A549 (cell line): ENCODE measurements at regions not wholly inside any gene's neighbourhood (a gene's known extent, or its start where the extent isn't known, plus 50 kb on each side); places are given as distances from the start of the nearest gene placed in this dataset.

Source experiments
- ATAC-seq, 2 experiments: fragments of 200-7000 bp in 1 of 2; fragments of >200 bp in 1 of 2; cut with Nextera tagmentation in 1 of 2; cut with Tn5 transposase in 1 of 2; 3 replicates each; pipeline versions ENCODE4 v1.8.0 to v1.9.1; 2018 to 2020; ENCODE audit warnings: mild to moderate bottlenecking in 1 of 2, moderate library complexity in 1 of 2
- CTCF ChIA-PET: fragments of 300-600 bp; sonication (Branson Sonifier 250); formaldehyde crosslinking; extraction: SDS; loops from one replicate; lab custom pipeline; 2021; ENCODE audit warnings: antibody characterized with exemption, inconsistent platforms; lab: Yijun Ruan, JAX
- POLR2A ChIA-PET: fragments of 350-600 bp; formaldehyde crosslinking; extraction: SDS; loops from one replicate; lab custom pipeline; 2021; ENCODE audit warnings: antibody characterized with exemption, inconsistent platforms; lab: Yijun Ruan, JAX
- DNase-seq, 2 experiments: peaks; one replicate each; pipeline versions ENCODE4 v3.0.0 to v3.0.0-alpha.2; 2011 to 2016; ENCODE audit warnings: low read depth in 1 of 2, low spot score in 1 of 2
- FAIRE-seq: peaks from 2 replicates; lab custom pipeline; 2011; peaks lifted over from hg19 to GRCh38; lab: Jason Lieb, UNC
- H3K27ac ChIP-seq, 2 experiments: fragments of >200 bp; sonication (Bioruptor Twin); formaldehyde crosslinking; 3 replicates each; pipeline ENCODE4 v1.5.1; 2016 to 2017
- H3K4me1 ChIP-seq: fragments of >200 bp; sonication (Bioruptor Twin); formaldehyde crosslinking; 3 replicates; pipeline ENCODE4 v1.6.1; 2016
- H3K4me2 ChIP-seq: fragments of >200 bp; sonication (Bioruptor Twin); formaldehyde crosslinking; 3 replicates; pipeline ENCODE4 v1.6.1; 2016
- H3K4me3 ChIP-seq: fragments of >200 bp; sonication (Bioruptor Twin); formaldehyde crosslinking; 3 replicates; pipeline ENCODE4 v1.5.1; 2016
- H3K9me3 ChIP-seq: fragments of >200 bp; sonication (Bioruptor Twin); formaldehyde crosslinking; 3 replicates; pipeline ENCODE4 v1.6.1; 2016
- BHLHE40 ChIP-seq: IDR thresholded peaks from 2 replicates; pipeline ENCODE4 v1.6.1; 2012; ENCODE audit warnings: low read depth, low read length, inconsistent platforms
- CBX2 ChIP-seq: fragments of 200-600 bp; sonication (generic); IDR thresholded peaks from 2 replicates; pipeline ENCODE4 v1.6.1; 2016; ENCODE audit warnings: low read depth, mild to moderate bottlenecking, borderline replicate concordance
- CBX8 ChIP-seq: fragments of 200-600 bp; sonication (generic); IDR thresholded peaks from 2 replicates; pipeline ENCODE4 v1.6.1; 2016
- CHD2 ChIP-seq: fragments of 150-350 bp; IDR thresholded peaks from 2 replicates; pipeline ENCODE4 v1.6.1; 2014; ENCODE audit warnings: low read length; ENCODE audit not compliant: partially characterized antibody
- EHMT2 ChIP-seq: fragments of 200-600 bp; sonication (generic); IDR thresholded peaks from 2 replicates; pipeline ENCODE4 v1.6.1; 2016; ENCODE audit warnings: antibody characterized with exemption, low read depth, mild to moderate bottlenecking, moderate library complexity
- ESRRA ChIP-seq: fragments of 150-350 bp; IDR thresholded peaks from 2 replicates; pipeline ENCODE4 v1.6.1; 2014; ENCODE audit warnings: mild to moderate bottlenecking, low read length, borderline replicate concordance
- FOSL2 ChIP-seq, 2 experiments: fragments of 450-650 bp in 1 of 2; fragments of >200 bp in 1 of 2; sonication (Bioruptor Twin) in 1 of 2; formaldehyde crosslinking; IDR thresholded peaks; 2 replicates each; pipeline versions ENCODE4 v1.5.0 to v1.6.1; 2016 to 2020; ENCODE audit warnings: mild to moderate bottlenecking in 1 of 2, moderate library complexity in 1 of 2
- HDAC2 ChIP-seq: fragments of 200-600 bp; sonication (generic); IDR thresholded peaks from 2 replicates; pipeline ENCODE4 v1.6.1; 2016
- HOXB13 ChIP-seq: fragments of 250-450 bp; sonication (Bioruptor Pico); IDR thresholded peaks from 2 replicates; pipeline ENCODE4 v1.5.0; 2020; ENCODE audit warnings: low read depth, mild to moderate bottlenecking, moderate library complexity
- JUNB ChIP-seq: fragments of >200 bp; sonication (Bioruptor Twin); formaldehyde crosslinking; IDR thresholded peaks from 2 replicates; pipeline ENCODE4 v1.6.1; 2016
- KDM1A ChIP-seq: fragments of 200-600 bp; sonication (generic); IDR thresholded peaks from 2 replicates; pipeline ENCODE4 v1.6.1; 2016; ENCODE audit warnings: low read depth, mild to moderate bottlenecking
- MYC ChIP-seq: IDR thresholded peaks from 2 replicates; pipeline ENCODE4 v1.6.1; 2012; ENCODE audit warnings: mild to moderate bottlenecking, inconsistent platforms, low read length, improper control_type of control experiment, borderline replicate concordance
- NFE2L2 ChIP-seq: fragments of 150-350 bp; conservative IDR thresholded peaks from 2 replicates; pipeline ENCODE4 v1.6.1; 2014; ENCODE audit warnings: low read length
- NR3C1 ChIP-seq: fragments of >200 bp; sonication (Bioruptor Twin); formaldehyde crosslinking; IDR thresholded peaks from 3 replicates; pipeline ENCODE4 v1.6.1; 2017
- PHF8 ChIP-seq: fragments of 200-600 bp; sonication (generic); IDR thresholded peaks from 2 replicates; pipeline ENCODE4 v1.6.1; 2016; ENCODE audit warnings: low read depth, mild to moderate bottlenecking, antibody characterized with exemption, moderate library complexity, borderline replicate concordance
- RAD21 ChIP-seq, 2 experiments: fragments of >200 bp in 1 of 2; sonication (Bioruptor Twin) in 1 of 2; formaldehyde crosslinking in 1 of 2; IDR thresholded peaks in 1 of 2; conservative IDR thresholded peaks in 1 of 2; 2 replicates in 1 of 2; 3 replicates in 1 of 2; pipeline ENCODE4 v1.6.1; 2012 to 2018; ENCODE audit warnings: inconsistent platforms in 1 of 2
- RCOR1 ChIP-seq: fragments of 150-350 bp; IDR thresholded peaks from 2 replicates; pipeline ENCODE4 v1.6.1; 2014; ENCODE audit warnings: antibody characterized with exemption, low read length, low read depth
- RFX5 ChIP-seq: fragments of 450-650 bp; IDR thresholded peaks from 2 replicates; pipeline ENCODE4 v1.7.1; 2014; ENCODE audit warnings: antibody characterized with exemption, mild to moderate bottlenecking, moderate library complexity
- RNF2 ChIP-seq: fragments of 200-600 bp; sonication (generic); IDR thresholded peaks from 2 replicates; pipeline ENCODE4 v1.6.1; 2016; ENCODE audit warnings: low read depth, mild to moderate bottlenecking, antibody characterized with exemption, moderate library complexity, borderline replicate concordance
- SMC3 ChIP-seq: fragments of >200 bp; sonication (Bioruptor Twin); formaldehyde crosslinking; IDR thresholded peaks from 3 replicates; pipeline ENCODE4 v1.6.1; 2018; ENCODE audit warnings: inconsistent platforms
- SREBF2 ChIP-seq: fragments of 450-650 bp; IDR thresholded peaks from 2 replicates; pipeline ENCODE4 v1.6.1; 2014; ENCODE audit warnings: mild to moderate bottlenecking, moderate library complexity
- ZC3H11A ChIP-seq: fragments of 450-650 bp; IDR thresholded peaks from 2 replicates; pipeline ENCODE4 v1.6.1; 2014; ENCODE audit warnings: antibody characterized with exemption, mild to moderate bottlenecking
- WGBS: methylation state at CpG from one replicate; pipeline ENCODE4 v1.1.6; 2017; ENCODE audit errors: missing lambda C conversion rate; 5-methylcytosine and 5-hydroxymethylcytosine counted together
- TF ChIP-seq, protein P1 (sequence below): fragments of >200 bp; sonication (Bioruptor Twin); formaldehyde crosslinking; IDR thresholded peaks from 2 replicates; pipeline ENCODE4 v1.6.1; 2016
- TF ChIP-seq, protein P2 (sequence below): fragments of 250-450 bp; sonication (Bioruptor Pico); IDR thresholded peaks from 2 replicates; pipeline ENCODE4 v1.5.0; 2020; ENCODE audit warnings: low read depth, mild to moderate bottlenecking, moderate library complexity
- TF ChIP-seq, protein P3 (sequence below): fragments of 450-650 bp; IDR thresholded peaks from 2 replicates; pipeline ENCODE4 v1.6.1; 2014; ENCODE audit warnings: antibody characterized with exemption
- TF ChIP-seq, protein P4 (sequence below): IDR thresholded peaks from 2 replicates; pipeline ENCODE4 v1.6.1; 2012
- TF ChIP-seq, protein P5 (sequence below): IDR thresholded peaks from 2 replicates; pipeline ENCODE4 v1.6.1; 2012

DNA sequence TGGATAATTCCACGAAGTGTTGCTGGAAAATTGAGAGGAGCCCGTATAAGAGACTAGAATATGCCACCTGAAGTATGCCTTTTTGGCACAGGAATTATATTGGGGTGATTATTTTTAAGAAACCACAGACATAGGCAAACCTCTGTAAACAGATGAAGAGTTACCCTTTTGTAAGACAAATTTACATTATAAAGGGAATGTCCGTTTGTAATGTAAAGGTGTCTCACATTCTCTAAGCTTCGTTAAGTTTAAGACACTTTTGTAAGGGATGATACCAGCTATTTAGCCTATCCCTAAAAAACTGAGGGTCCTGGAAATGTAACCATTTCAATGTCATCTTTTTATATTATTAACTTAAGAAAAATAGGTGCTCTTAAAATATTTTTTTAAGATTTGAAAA lies 432.8 kb upstream of the SYT4 start:
- WGBS: 1% methylated on average over 4 of the region's 4 CpGs
- ChIA-PET CTCF (no interaction called here), POLR2A (no interaction called here)
- Histone ChIP-seq H3K9me3 (no peaks in the 10 kb centered on the region), H3K4me3 (no peak overlapping the region), H3K4me1 (no peaks in the 10 kb centered on the region), H3K4me2 (no peak overlapping the region), H3K27ac (no peak overlapping the region)
- no peak for ATAC-seq
- no peak for DNase-seq
- TF ChIP-seq CBX8 (no peak), NR3C1 (no peak)
- no peak for FAIRE-seq

DNA sequence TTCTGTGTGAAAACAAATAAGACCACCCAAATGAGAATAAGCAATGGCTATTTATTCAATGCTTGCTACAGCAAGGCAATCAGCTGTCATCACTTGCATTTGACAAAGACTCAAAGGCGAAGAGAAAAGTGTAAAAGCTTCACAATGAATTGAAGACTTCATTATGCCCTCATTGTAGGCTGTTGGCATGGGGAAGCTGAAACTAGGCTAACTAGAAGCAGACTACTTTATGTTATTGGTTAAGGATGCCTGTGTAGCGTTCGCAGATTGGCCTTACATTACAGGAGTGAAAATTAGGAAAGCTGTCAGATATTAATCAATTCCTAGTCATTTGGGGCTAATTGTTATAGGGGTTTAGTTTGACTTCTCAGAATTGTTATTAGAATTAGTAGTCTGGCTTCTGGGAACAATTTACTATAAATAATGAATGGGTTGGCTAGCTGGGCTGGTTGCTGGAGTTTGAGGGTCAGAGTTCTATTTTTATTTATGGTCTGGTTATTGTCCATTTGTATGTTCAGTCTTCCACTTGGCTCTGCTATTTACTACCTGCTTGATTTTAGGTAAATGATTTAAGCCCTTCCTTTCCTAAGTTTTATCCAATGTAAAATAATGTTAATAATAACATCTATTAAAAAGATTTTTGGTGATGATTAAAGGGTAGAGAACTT lies 437.2 kb upstream of the SYT4 start:
- POLR2A ChIA-PET: no interaction called here
- no peak overlapping the region for H3K27ac ChIP-seq
- no peak for FAIRE-seq
- TF ChIP-seq RCOR1 (no peak), ESRRA (no peak), HDAC2 (no peak), EHMT2 (no peak), CHD2 (no peak), JUNB (no peak), SREBF2 (no peak), SMC3 (no peak), NFE2L2 (no peak), MYC (no peak), RNF2 (no peak), RFX5 (no peak), BHLHE40 (no peak), HOXB13 (CRISPR knock-in tag) (no peak), PHF8 (no peak), FOSL2 (IDR thresholded peaks at IDR 0.05) (no peak), FOSL2 (CRISPR knock-in tag; IDR thresholded peaks at IDR 0.05) (no peak), KDM1A (no peak)
- TF ChIP-seq, protein P1, sequence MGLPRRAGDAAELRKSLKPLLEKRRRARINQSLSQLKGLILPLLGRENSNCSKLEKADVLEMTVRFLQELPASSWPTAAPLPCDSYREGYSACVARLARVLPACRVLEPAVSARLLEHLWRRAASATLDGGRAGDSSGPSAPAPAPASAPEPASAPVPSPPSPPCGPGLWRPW: no peak
- TF ChIP-seq, protein P2, sequence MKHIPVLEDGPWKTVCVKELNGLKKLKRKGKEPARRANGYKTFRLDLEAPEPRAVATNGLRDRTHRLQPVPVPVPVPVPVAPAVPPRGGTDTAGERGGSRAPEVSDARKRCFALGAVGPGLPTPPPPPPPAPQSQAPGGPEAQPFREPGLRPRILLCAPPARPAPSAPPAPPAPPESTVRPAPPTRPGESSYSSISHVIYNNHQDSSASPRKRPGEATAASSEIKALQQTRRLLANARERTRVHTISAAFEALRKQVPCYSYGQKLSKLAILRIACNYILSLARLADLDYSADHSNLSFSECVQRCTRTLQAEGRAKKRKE: no peak
- TF ChIP-seq, protein P3, sequence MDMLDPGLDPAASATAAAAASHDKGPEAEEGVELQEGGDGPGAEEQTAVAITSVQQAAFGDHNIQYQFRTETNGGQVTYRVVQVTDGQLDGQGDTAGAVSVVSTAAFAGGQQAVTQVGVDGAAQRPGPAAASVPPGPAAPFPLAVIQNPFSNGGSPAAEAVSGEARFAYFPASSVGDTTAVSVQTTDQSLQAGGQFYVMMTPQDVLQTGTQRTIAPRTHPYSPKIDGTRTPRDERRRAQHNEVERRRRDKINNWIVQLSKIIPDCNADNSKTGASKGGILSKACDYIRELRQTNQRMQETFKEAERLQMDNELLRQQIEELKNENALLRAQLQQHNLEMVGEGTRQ: no peak
- H3K4me3 ChIP-seq: no peak overlapping the region
- WGBS: 4% methylated on average over 3 of the region's 3 CpGs
- H3K4me1 ChIP-seq: no peaks in the 10 kb centered on the region
- ATAC-seq: no peak
- H3K9me3 ChIP-seq: no peaks in the 10 kb centered on the region
- CTCF ChIA-PET: no interaction called here
- DNase-seq: no peak
- no peak overlapping the region for H3K4me2 ChIP-seq

DNA sequence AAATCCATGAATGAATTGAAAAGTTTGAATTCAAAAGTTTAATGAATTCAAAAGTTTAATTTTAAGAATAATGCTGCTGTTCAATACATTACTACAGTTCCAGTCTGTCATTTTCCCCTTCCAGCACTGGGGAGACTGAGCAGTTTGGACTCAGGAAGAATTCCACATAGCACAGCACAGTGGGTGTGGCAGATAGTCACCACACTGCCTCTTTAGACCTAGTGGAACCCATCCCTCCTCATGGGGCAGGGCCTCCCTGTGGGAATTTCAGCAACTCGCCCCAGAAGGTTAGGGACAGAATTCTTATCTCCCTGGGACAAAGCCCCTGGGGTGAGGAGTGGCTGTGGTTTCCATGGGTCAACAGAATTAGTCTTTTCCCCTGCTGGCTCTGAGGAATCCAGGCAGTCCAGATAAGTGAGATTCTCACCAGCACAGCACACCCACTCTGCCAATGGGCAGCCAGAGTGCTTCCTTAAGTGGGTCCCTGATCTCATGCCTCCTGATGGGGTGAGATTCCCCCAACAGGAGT lies 442.0 kb upstream of the SYT4 start:
- POLR2A ChIA-PET: no interaction called here
- ATAC-seq: no peak

More for the DNA sequence above, 442.0 kb upstream of the SYT4 start:
- Histone ChIP-seq H3K4me3 (no peak overlapping the region), H3K4me2 (no peak overlapping the region), H3K9me3 (no peaks in the 10 kb centered on the region), H3K27ac (no peak overlapping the region), H3K4me1 (no peaks in the 10 kb centered on the region)
- 0% methylated on average over 1 of the region's 1 CpG for WGBS
- DNase-seq: no peak
- TF ChIP-seq SMC3 (no peak), ZC3H11A (no peak), JUNB (no peak), NR3C1 (no peak), RAD21 (conservative IDR thresholded peaks at IDR 0.05 in 1 of 2, IDR thresholded peaks at IDR 0.05 in 1 of 2) (no peak), CBX2 (no peak)
- TF ChIP-seq, protein P4, sequence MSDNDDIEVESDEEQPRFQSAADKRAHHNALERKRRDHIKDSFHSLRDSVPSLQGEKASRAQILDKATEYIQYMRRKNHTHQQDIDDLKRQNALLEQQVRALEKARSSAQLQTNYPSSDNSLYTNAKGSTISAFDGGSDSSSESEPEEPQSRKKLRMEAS: no peak
- TF ChIP-seq, protein P5, sequence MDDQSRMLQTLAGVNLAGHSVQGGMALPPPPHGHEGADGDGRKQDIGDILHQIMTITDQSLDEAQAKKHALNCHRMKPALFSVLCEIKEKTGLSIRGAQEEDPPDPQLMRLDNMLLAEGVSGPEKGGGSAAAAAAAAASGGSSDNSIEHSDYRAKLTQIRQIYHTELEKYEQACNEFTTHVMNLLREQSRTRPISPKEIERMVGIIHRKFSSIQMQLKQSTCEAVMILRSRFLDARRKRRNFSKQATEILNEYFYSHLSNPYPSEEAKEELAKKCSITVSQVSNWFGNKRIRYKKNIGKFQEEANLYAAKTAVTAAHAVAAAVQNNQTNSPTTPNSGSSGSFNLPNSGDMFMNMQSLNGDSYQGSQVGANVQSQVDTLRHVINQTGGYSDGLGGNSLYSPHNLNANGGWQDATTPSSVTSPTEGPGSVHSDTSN: no peak
- TF ChIP-seq, protein P2: no peak
- no peak for FAIRE-seq
- CTCF ChIA-PET: no interaction called here
